ENCODE measurements at regions not wholly inside any gene's neighbourhood (a gene's known extent, or its start where the extent isn't known, plus 50 kb on each side); places are given as distances from the start of the nearest gene placed in this dataset.

DNA sequence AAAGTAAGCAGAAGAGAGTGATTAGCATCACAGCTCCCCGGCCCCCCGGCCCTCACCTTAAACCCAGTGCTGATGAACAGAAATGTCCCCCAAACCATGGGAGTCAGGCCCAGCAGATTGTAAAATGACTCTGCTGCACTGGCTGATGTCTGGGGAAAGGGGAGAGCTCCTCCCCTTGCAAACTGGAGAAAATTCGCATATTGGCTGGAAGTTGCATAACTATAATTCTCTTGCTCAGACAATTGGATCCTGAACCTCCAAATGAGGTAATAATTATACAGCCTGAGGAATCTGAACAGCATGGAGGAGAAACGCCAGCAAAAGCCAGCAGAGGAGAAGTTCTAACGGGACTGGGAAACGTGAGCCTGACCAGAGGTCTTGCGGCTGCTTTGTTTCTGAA is 109.7 kb downstream of the C16orf95 start:
- TF ChIP-seq, protein P1, sequence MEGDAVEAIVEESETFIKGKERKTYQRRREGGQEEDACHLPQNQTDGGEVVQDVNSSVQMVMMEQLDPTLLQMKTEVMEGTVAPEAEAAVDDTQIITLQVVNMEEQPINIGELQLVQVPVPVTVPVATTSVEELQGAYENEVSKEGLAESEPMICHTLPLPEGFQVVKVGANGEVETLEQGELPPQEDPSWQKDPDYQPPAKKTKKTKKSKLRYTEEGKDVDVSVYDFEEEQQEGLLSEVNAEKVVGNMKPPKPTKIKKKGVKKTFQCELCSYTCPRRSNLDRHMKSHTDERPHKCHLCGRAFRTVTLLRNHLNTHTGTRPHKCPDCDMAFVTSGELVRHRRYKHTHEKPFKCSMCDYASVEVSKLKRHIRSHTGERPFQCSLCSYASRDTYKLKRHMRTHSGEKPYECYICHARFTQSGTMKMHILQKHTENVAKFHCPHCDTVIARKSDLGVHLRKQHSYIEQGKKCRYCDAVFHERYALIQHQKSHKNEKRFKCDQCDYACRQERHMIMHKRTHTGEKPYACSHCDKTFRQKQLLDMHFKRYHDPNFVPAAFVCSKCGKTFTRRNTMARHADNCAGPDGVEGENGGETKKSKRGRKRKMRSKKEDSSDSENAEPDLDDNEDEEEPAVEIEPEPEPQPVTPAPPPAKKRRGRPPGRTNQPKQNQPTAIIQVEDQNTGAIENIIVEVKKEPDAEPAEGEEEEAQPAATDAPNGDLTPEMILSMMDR (IDR thresholded peaks at IDR 0.05) = no peak
- no peak for TF ChIP-seq POLR2A (IDR thresholded peaks at IDR 0.05)

Measured in vagina (tissue), 2 donors.